DOHH2 (cell line): ENCODE measurements at regions not wholly inside any gene's neighbourhood (a gene's known extent, or its start where the extent isn't known, plus 50 kb on each side); places are given as distances from the start of the nearest gene placed in this dataset.

Source experiments
- H3F3A ChIP-seq: fragments of 200-600 bp; sonication (generic), shearing (Covaris generic); 2 replicates; pipeline ENCODE4 v1.6.0; 2016; ENCODE audit warnings: antibody characterized with exemption, mild to moderate bottlenecking; ENCODE audit not compliant: control insufficient read depth, insufficient read depth
- H3K27ac ChIP-seq: fragments of 200-600 bp; sonication (generic); 2 replicates; pipeline ENCODE4 v1.5.1; 2014; ENCODE audit warnings: low read depth, mild to moderate bottlenecking, low read length, moderate library complexity
- H3K27me3 ChIP-seq: fragments of 200-600 bp; sonication (generic); 2 replicates; pipeline ENCODE4 v1.6.1; 2014; ENCODE audit warnings: mild to moderate bottlenecking, low read length, mixed read lengths; ENCODE audit not compliant: control insufficient read depth
- H3K36me3 ChIP-seq: fragments of 200-600 bp; sonication (generic); 2 replicates; pipeline ENCODE4 v1.6.1; 2014; ENCODE audit warnings: mild to moderate bottlenecking, low read length, moderate library complexity, mixed read lengths; ENCODE audit not compliant: control insufficient read depth
- H3K4me1 ChIP-seq: fragments of 200-600 bp; sonication (generic); 2 replicates; pipeline ENCODE4 v1.6.1; 2014; ENCODE audit warnings: mild to moderate bottlenecking, low read length, mixed read lengths; ENCODE audit not compliant: control insufficient read depth
- H3K4me2 ChIP-seq: fragments of 200-600 bp; sonication (generic); 2 replicates; pipeline ENCODE4 v1.6.0; 2014; ENCODE audit warnings: mild to moderate bottlenecking, low read length, moderate library complexity
- H3K4me3 ChIP-seq: fragments of 200-600 bp; sonication (generic); 2 replicates; pipeline ENCODE4 v1.5.1; 2014; ENCODE audit warnings: mild to moderate bottlenecking, low read length, mixed read lengths
- H3K79me2 ChIP-seq: fragments of 200-600 bp; sonication (generic); 2 replicates; pipeline ENCODE4 v1.6.1; 2014; ENCODE audit warnings: mild to moderate bottlenecking, low read length, mixed read lengths; ENCODE audit not compliant: control insufficient read depth
- H3K9me2 ChIP-seq: fragments of 200-600 bp; sonication (generic); replicated peaks from 2 replicates; pipeline ENCODE4 v1.6.1; 2014; ENCODE audit warnings: mild to moderate bottlenecking, low read length, mixed read lengths; ENCODE audit not compliant: control insufficient read depth
- H3K9me3 ChIP-seq: fragments of 200-600 bp; sonication (generic); 2 replicates; pipeline ENCODE4 v1.6.1; 2014; ENCODE audit warnings: antibody characterized with exemption, low read length, mixed read lengths; ENCODE audit not compliant: control insufficient read depth, insufficient read depth
- H4K20me1 ChIP-seq: fragments of 200-600 bp; sonication (generic); 2 replicates; pipeline ENCODE4 v1.6.0; 2014; ENCODE audit warnings: low read depth, mild to moderate bottlenecking, antibody characterized with exemption, low read length, moderate library complexity; ENCODE audit not compliant: control insufficient read depth, insufficient read depth
- CTCF ChIP-seq: fragments of 200-600 bp; sonication (generic); IDR thresholded peaks from one replicate; pipeline ENCODE4 v1.5.1; 2014; ENCODE audit warnings: antibody characterized with exemption, mild to moderate bottlenecking, low read depth, low read length; ENCODE audit not compliant: poor library complexity, severe bottlenecking
- EZH2phosphoT487 ChIP-seq: fragments of 200-600 bp; sonication (generic); IDR thresholded peaks from 2 replicates; pipeline ENCODE4 v1.6.1; 2017; ENCODE audit warnings: borderline replicate concordance, mild to moderate bottlenecking, antibody characterized with exemption, low read length, moderate library complexity, mixed read lengths

DNA sequence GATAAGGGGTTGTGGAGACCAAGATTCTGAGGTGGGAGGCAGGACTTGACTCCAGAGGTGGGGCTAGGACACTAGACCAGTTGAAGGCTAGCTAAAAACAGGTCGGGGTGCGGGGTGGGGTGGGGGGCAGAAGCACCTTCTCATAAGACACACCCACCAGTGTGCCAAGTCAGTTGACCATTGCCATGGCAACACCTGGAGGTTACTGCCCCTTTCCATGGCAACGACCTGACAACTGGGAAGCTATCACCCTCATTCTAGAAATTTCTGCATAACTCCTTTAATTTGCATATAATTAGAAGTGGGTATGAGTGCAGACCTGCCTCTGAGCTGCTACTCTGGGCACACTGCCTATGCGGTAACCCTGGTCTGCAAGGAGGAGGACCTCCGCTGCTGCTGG lies 53.9 kb upstream of the ALOX12 start:
- H3K36me3 ChIP-seq: no peaks in the 10 kb centered on the region
- H3K4me2 ChIP-seq: no peak overlapping the region
- H3K9me2 ChIP-seq: no peaks in the 10 kb centered on the region
- H3K4me3 ChIP-seq: no peak overlapping the region
- no peak for TF ChIP-seq EZH2phosphoT487
- no peak for TF ChIP-seq CTCF
- H3K79me2 ChIP-seq: no peaks in the 10 kb centered on the region
- H3K4me1 ChIP-seq: no peaks in the 10 kb centered on the region
- H3K9me3 ChIP-seq: no peaks in the 10 kb centered on the region
- H4K20me1 ChIP-seq: no peaks in the 10 kb centered on the region
- no peak overlapping the region for H3K27ac ChIP-seq
- no peaks in the 10 kb centered on the region; the same call in 1 of the 2 replicates for H3K27me3 ChIP-seq
- H3F3A ChIP-seq: no peaks in the 10 kb centered on the region

- H3K36me3 ChIP-seq: no peaks in the 10 kb centered on the region
- peaks cover 3% of the 10 kb centered on the region; the same call in 1 of the 2 replicates for H3K27me3 ChIP-seq
- H3K9me3 ChIP-seq: no peaks in the 10 kb centered on the region
- no peaks in the 10 kb centered on the region for H3K4me1 ChIP-seq
- H4K20me1 ChIP-seq: no peaks in the 10 kb centered on the region
- H3K4me3 ChIP-seq: no peak overlapping the region
- no peak overlapping the region for H3K27ac ChIP-seq
- H3F3A ChIP-seq: no peaks in the 10 kb centered on the region
- H3K4me2 ChIP-seq: no peak overlapping the region
- no peaks in the 10 kb centered on the region for H3K79me2 ChIP-seq
- no peaks in the 10 kb centered on the region for H3K9me2 ChIP-seq
- no peak for TF ChIP-seq CTCF
- TF ChIP-seq EZH2phosphoT487: no peak
Observed at GRCh38 chr17:6943406-6943805, 52.4 kb upstream of the ALOX12 start.
